ENCODE measurements at regions not wholly inside any gene's neighbourhood (a gene's known extent, or its start where the extent isn't known, plus 50 kb on each side); places are given as distances from the start of the nearest gene placed in this dataset.
"Not testable (repeated sequence)": the region's sequence is repeated elsewhere in the genome, so short reads cannot be mapped to it uniquely, and the experiment has no call there.

DNA sequence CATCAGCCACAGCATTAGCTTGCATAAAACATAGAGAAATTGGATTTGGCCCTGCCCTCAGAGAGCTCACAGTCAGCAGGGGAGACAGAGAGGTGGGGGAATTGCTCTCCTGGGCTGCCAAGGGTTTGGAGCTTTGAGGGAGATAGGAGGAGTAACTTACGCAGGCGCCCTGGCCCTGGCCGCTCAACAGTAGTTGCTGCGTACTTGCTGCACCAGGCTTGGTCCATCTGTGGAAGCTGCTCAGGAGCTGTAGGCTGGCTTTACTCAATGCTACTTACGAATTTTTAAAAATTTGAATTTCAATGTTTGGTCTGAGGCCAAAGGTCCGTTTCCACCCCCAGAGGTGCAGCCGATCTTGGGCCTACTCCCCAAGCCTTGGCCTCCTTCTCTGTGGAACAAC, 83.3 kb downstream of the CPZ start:
- no peak for DNase-seq (ENCODE audit: low read depth)
- TF ChIP-seq, protein P1, sequence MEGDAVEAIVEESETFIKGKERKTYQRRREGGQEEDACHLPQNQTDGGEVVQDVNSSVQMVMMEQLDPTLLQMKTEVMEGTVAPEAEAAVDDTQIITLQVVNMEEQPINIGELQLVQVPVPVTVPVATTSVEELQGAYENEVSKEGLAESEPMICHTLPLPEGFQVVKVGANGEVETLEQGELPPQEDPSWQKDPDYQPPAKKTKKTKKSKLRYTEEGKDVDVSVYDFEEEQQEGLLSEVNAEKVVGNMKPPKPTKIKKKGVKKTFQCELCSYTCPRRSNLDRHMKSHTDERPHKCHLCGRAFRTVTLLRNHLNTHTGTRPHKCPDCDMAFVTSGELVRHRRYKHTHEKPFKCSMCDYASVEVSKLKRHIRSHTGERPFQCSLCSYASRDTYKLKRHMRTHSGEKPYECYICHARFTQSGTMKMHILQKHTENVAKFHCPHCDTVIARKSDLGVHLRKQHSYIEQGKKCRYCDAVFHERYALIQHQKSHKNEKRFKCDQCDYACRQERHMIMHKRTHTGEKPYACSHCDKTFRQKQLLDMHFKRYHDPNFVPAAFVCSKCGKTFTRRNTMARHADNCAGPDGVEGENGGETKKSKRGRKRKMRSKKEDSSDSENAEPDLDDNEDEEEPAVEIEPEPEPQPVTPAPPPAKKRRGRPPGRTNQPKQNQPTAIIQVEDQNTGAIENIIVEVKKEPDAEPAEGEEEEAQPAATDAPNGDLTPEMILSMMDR (conservative IDR thresholded peaks at IDR 0.05; ENCODE audit: low read depth, low read length): no peak
- no peak overlapping the region for H3K4me3 ChIP-seq (ENCODE audit: low read length)

DNA sequence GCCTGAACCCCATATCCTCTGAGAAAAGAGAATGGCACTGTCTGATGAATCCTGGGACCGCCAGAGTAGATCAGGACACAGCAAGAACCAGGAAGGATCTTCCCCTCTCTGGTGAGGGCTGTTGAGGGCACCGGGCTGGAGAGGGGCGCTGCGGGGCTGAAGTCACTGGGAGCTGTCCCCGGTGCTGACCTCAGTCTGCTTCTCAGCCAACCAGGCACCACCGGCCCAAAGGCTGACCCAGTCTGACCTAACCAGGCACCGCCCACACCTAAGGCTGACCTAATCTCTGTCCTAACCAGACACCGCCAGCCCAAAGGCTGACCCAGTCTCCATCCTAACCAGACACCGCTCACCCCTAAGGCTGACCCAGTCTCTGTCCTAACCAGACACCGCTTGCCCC, 82.8 kb downstream of the CPZ start:
- TF ChIP-seq, protein P1 (conservative IDR thresholded peaks at IDR 0.05; ENCODE audit: low read depth, low read length): no peak
- no peak overlapping the region for H3K4me3 ChIP-seq (ENCODE audit: low read length)
- DNase-seq (ENCODE audit: low read depth): no peak

DNA sequence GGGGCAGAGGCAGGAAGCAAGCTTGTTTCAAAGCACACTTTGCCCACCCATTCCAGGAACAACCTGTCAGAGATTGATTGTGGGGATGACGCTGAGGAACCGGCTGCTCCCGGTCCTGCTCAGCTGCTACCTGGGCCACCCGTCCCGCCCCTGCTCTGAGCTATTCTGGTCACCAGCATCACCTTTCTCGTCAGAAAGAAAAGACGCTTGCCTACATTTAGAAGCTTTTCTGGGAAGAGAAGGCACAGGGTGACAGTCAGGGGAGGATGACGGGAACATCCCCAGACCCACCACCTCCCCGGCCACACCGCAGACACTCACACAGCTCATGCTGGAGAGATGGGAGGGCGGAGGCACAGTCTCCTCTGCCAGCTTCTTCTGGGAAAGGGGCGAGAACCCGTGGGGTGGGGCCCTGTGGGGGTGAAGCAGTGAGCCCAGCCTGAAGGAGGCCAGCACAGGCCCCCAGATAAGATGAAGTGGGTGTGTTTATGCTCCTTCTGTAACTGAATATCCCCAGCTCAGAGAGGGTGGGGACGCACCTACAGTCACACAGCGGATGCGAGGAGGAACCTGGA, 81.8 kb downstream of the CPZ start:
- no peak overlapping the region for H3K4me3 ChIP-seq (ENCODE audit: low read length)
- DNase-seq (ENCODE audit: low read depth): no peak
- TF ChIP-seq, protein P1 (conservative IDR thresholded peaks at IDR 0.05; ENCODE audit: low read depth, low read length): no peak

DNA sequence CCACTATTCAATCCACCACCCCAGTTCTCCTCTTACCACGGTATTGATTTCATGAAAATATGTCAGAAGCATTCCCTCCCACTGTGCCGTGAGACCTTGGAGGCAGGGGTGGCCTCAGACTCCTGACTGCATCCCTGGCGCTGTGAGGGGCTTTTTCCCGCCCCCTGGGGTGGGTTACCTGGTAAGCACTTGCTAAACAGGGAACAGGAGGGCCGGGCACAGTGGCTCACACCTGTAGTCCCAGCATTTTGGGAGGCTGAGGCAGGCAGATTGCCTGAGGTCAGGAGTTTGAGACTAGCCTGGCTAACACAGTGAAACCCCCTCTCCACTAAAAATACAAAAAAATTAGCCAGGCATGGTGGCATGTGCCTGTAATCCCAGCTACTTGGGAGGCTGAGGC, 80.5 kb downstream of the CPZ start:
- H3K4me3 ChIP-seq (ENCODE audit: low read length); DNase-seq (ENCODE audit: low read depth): not testable (repeated sequence)

DNA sequence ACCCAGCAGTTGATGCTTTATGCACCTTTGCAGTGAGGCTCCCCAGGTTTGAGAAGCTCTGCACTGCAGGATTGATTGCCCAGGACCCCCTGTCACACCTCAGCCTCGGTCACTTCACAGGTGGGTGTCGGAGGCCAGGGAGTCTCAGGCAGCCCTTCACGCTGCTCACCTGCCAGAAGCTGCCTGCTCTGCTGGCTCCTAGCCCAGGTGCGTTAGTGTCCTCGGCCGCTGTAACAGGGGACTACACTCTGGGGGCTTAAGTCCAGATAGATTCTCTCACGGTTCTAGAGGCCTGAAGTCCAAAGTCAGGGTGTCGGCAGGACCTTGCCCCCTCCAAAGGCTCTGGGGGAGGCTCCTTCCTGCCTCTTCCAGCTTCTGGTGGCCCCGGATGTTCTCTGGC, 79.9 kb downstream of the CPZ start:
- TF ChIP-seq, protein P1 (conservative IDR thresholded peaks at IDR 0.05; ENCODE audit: low read depth, low read length): no peak
- H3K4me3 ChIP-seq (ENCODE audit: low read length): no peak overlapping the region
- no peak for DNase-seq (ENCODE audit: low read depth)

DNA sequence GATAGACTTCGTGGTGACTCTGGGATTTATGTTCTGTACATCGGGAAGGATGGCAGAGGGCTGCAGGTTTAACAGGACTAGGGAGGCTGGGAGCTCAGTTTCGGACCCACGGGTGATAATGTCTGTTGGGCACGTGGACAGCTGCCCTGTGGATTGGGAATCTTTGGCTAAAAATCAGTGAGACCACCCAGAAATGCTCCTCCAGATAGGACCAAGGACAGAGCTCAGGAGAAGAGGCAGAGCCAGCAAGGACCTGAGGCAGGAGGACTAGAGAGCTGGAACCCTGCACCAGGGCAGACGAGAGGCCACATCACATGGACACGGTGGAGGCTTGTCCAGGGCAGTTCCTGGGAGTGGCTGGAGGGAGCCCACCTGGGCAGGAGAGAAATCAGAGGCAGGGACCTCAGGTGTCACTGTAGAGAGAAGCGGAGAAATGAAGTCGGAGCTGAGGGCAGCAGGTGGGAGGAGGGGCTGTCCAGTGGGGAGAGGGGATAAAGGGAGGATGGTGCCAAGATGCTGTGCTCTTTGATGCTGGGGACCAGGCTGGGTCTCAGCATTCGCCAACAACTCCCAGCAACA, 79.2 kb downstream of the CPZ start:
- TF ChIP-seq, protein P1 (conservative IDR thresholded peaks at IDR 0.05; ENCODE audit: low read depth, low read length): no peak
- no peak for DNase-seq (ENCODE audit: low read depth)
- H3K4me3 ChIP-seq (ENCODE audit: low read length): no peak overlapping the region

Measured in retinal pigment epithelial cell (primary cell).